Hepatic stellate cell (primary cell): ENCODE measurements at regions not wholly inside any gene's neighbourhood (a gene's known extent, or its start where the extent isn't known, plus 50 kb on each side); places are given as distances from the start of the nearest gene placed in this dataset.

ENCODE experiments used
- DNase-seq: peaks from one replicate; pipeline ENCODE4 v3.0.0; 2011; ENCODE audit warnings: low spot score

GRCh38 chr11:80849253-80849652 is 1408.4 kb upstream of the TENM4 start:
- no peak for DNase-seq

- no peak for DNase-seq
Measured at GRCh38 chr11:80846979-80847378, 1406.1 kb upstream of the TENM4 start.

GRCh38 chr11:80846442-80846841 is 1405.6 kb upstream of the TENM4 start:
- DNase-seq, result no peak

- DNase-seq, result no peak
Measured at GRCh38 chr11:80844110-80844819, 1403.4 kb upstream of the TENM4 start.

- no peak for DNase-seq
Measured at GRCh38 chr11:80843266-80843974, 1402.6 kb upstream of the TENM4 start.

- DNase-seq, result no peak
Measured at GRCh38 chr11:80842246-80842645, 1401.4 kb upstream of the TENM4 start.

- DNase-seq, result no peak
Measured at GRCh38 chr11:80841675-80842074, 1400.8 kb upstream of the TENM4 start.

- no peak for DNase-seq
Measured at GRCh38 chr11:80838153-80838552, 1397.3 kb upstream of the TENM4 start.

GRCh38 chr11:80837051-80837450 is 1396.2 kb upstream of the TENM4 start:
- no peak for DNase-seq

GRCh38 chr11:80831374-80831773 is 1390.5 kb upstream of the TENM4 start:
- no peak for DNase-seq

GRCh38 chr11:80827781-80828180 is 1387.0 kb upstream of the TENM4 start:
- DNase-seq, result no peak

GRCh38 chr11:80826808-80827207 is 1386.0 kb upstream of the TENM4 start:
- no peak for DNase-seq

- no peak for DNase-seq
Measured at GRCh38 chr11:80822308-80822707, 1381.5 kb upstream of the TENM4 start.

GRCh38 chr11:80819271-80819670 is 1378.4 kb upstream of the TENM4 start:
- DNase-seq, result no peak

GRCh38 chr11:80816966-80817365 is 1376.1 kb upstream of the TENM4 start:
- DNase-seq, result no peak

- no peak for DNase-seq
Measured at GRCh38 chr11:80816454-80816847, 1375.6 kb upstream of the TENM4 start.

- DNase-seq, result no peak
Measured at GRCh38 chr11:80815752-80816453, 1375.1 kb upstream of the TENM4 start.

GRCh38 chr11:80814813-80815212 is 1374.0 kb upstream of the TENM4 start:
- DNase-seq, result no peak

GRCh38 chr11:80810695-80811094 is 1369.9 kb upstream of the TENM4 start:
- DNase-seq, result no peak

- no peak for DNase-seq
Measured at GRCh38 chr11:80798174-80798573, 1357.3 kb upstream of the TENM4 start.

GRCh38 chr11:80783561-80783960 is 1342.7 kb upstream of the TENM4 start:
- DNase-seq, result no peak

- DNase-seq, result no peak
Measured at GRCh38 chr11:80782135-80782885, 1341.5 kb upstream of the TENM4 start.
